K562 (cell line): ENCODE measurements at regions not wholly inside any gene's neighbourhood (a gene's known extent, or its start where the extent isn't known, plus 50 kb on each side); places are given as distances from the start of the nearest gene placed in this dataset.

Experiments
- POLR2A ChIP-seq: fragments of 450-650 bp; conservative IDR thresholded peaks from 2 replicates; pipeline ENCODE4 v1.6.1; 2016
- PRMT5 ChIP-seq: sonication (generic); formaldehyde crosslinking; IDR thresholded peaks from 2 replicates; pipeline ENCODE4 v1.5.0; 2020; ENCODE audit warnings: missing genetic modification reagents

DNA sequence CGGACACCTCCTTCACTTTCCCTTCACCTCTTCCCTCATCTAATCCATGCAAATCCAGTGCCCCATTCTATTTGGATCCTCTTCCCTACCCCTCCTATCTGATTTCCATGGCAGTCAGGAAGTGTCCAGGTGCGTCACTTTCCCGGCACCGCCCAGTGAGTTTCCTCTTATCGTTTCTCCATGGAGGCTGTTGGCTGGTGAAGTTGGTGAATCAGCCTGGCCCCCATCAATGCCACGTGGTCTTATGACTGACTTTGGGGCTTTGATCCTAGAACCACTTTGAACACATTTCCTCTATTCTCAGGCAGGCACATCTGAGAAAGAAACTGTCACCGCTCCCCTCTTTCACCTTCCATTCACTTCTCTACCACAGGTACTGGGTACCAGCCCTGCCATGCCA lies 137.8 kb downstream of the CEP135 start:
- no peak for TF ChIP-seq PRMT5
- TF ChIP-seq POLR2A = no peak
